HG02610 (cell line): ENCODE measurements at regions not wholly inside any gene's neighbourhood (a gene's known extent, or its start where the extent isn't known, plus 50 kb on each side); places are given as distances from the start of the nearest gene placed in this dataset.
"Not testable (repeated sequence)": the region's sequence is repeated elsewhere in the genome, so short reads cannot be mapped to it uniquely, and the experiment has no call there.

Source experiments
- ATAC-seq: cut with Tn5 transposase; IDR thresholded peaks from one replicate; pipeline ENCODE4 v1.9.1; 2021; ENCODE audit warnings: mild to moderate bottlenecking, moderate library complexity; ENCODE audit not compliant: unreplicated experiment

DNA sequence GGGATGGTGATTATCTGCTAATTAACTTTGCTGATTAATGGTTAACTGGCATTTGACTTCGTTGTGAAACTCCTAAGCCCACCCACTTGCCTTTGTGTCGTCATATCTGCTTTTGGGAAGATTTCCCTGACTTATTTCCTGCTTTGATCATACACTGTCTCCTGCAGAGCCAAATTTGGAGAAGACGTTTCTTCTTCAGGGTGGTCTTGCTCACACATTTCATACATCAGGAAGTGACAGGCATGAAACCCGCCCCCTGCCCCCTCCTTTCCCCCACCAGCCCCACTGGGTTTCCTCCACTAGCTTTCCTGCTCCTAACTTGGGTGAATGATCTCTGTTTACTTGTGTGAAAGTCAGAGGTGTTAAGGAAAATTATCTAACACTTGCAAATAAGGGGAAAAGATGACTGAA lies 300.1 kb downstream of the TSN start:
- no peak for ATAC-seq

- ATAC-seq: no peak
Observed at GRCh38 chr2:122056853-122057252, 301.4 kb downstream of the TSN start.

DNA sequence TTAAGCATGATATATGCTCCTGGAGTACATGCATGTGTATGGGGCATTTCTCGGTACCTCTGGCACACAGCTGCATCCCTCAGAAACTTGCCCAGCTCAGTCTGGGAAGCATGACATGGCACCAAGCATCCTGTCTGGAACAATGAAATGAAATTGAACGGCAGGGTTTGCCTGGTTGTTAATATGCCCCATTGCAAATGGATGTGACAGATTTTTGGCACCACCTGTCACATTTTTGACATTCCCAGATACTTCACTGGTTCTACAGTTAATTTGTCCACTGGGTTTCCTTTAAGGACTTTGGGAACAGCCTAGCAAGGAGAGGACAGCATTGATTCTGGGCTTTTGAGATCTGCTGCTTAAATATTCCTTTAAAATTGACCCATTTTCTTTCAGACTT lies 305.8 kb downstream of the TSN start:
- ATAC-seq: no peak

GRCh38 chr2:122061831-122062230 lies 306.4 kb downstream of the TSN start:
- ATAC-seq: no peak

- no peak for ATAC-seq
Observed at GRCh38 chr2:122062506-122062905, 307.1 kb downstream of the TSN start.

DNA sequence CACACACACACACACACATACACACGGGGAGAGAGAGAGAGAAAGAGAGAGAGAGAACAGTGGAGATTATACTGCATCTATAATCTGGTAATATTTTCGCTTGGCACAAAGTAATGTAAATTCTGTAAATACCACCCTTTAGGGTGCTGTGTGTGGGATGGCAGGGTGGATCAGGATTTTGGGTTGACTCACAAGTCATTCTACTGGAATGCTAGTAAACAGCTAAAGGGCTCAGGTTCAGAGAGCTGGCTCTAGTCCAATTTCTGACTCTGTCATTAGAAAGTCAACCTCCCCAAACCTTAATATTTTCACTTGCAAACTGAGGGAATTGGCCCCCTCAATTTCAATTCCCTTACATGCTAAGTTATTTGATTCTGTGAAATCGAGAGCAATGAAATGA lies 308.3 kb downstream of the TSN start:
- ATAC-seq: no peak

GRCh38 chr2:122070241-122070731 lies 314.8 kb downstream of the TSN start:
- no peak for ATAC-seq

DNA sequence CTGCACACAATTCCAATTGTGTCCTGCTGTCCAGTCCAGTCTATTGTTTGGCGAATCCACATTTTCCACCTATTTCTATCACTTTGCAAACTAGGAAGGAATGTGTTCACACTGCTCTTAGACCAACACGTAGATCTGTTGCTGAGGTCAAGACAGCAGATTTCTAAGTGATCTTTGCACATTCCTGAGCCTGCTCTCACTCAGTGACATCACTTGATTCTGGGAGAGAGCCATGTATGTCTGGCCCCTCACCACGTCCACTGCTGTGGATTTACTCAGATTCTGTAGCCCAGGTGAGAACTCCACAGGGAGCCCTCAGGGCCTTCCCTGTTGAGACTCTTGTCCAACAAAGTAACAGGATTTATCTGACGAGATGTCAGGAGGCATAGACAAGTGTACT lies 317.2 kb downstream of the TSN start:
- ATAC-seq: no peak

GRCh38 chr2:122074201-122074600 lies 318.8 kb downstream of the TSN start:
- ATAC-seq: no peak

GRCh38 chr2:122075381-122075780 lies 319.9 kb downstream of the TSN start:
- no peak for ATAC-seq

GRCh38 chr2:122077114-122077513 lies 321.7 kb downstream of the TSN start:
- no peak for ATAC-seq

GRCh38 chr2:122077771-122078170 lies 322.3 kb downstream of the TSN start:
- ATAC-seq: no peak

- no peak for ATAC-seq
Observed at GRCh38 chr2:122078451-122078850, 323.0 kb downstream of the TSN start.

- no peak for ATAC-seq
Observed at GRCh38 chr2:122079844-122080243, 324.4 kb downstream of the TSN start.

- no peak for ATAC-seq
Observed at GRCh38 chr2:122080316-122080715, 324.9 kb downstream of the TSN start.

GRCh38 chr2:122080871-122081270 lies 325.4 kb downstream of the TSN start:
- ATAC-seq: no peak

DNA sequence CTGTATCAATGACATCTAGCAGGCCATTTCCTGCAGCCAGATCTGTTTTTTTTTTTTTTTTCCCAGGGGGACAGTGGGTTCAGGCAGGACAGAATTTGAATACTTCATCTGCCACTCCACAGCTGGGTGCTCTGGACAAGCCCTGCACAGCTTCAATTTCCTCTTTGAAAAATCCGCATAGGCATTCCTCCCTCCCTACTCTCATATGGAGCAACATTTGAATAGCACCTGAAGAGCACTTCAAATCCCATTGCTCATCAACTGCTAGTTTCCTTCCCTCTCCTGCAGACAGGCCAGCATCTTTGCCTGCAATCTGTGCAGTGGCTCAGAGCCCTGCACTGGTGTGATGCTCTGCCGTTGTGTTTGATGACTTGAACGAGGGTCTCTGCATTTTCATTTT lies 326.3 kb downstream of the TSN start:
- ATAC-seq: no peak

- no peak for ATAC-seq
Observed at GRCh38 chr2:122083256-122084048, 328.0 kb downstream of the TSN start.

GRCh38 chr2:122085672-122086071 lies 330.2 kb downstream of the TSN start:
- not testable (repeated sequence) for ATAC-seq

GRCh38 chr2:122094557-122094956 lies 339.1 kb downstream of the TSN start:
- peak; percentile 70 for ATAC-seq

DNA sequence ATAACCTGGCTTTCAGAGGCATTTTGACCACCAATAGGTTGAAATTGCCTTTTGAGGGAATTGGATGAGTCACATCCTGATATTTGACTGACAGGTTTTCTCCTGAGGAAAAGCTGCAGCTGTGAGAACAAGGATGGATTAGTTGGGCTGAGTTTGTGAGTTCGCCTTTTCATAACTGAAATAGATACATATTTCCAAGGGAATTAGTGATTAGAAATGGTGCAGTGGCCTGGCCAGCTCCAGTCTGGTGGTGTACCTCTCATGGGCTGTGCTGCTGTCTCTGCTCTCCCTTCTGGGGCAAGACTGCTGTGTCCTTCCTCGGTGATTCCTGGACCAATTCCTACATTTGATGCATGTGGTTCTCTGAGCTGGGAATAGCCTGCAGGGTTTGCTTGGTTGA lies 341.3 kb downstream of the TSN start:
- ATAC-seq: no peak

- ATAC-seq: no peak
Observed at GRCh38 chr2:122098306-122098705, 342.9 kb downstream of the TSN start.

- ATAC-seq: no peak
Observed at GRCh38 chr2:122100346-122100745, 344.9 kb downstream of the TSN start.
